ENCODE measurements at regions not wholly inside any gene's neighbourhood (a gene's known extent, or its start where the extent isn't known, plus 50 kb on each side); places are given as distances from the start of the nearest gene placed in this dataset.

DNA sequence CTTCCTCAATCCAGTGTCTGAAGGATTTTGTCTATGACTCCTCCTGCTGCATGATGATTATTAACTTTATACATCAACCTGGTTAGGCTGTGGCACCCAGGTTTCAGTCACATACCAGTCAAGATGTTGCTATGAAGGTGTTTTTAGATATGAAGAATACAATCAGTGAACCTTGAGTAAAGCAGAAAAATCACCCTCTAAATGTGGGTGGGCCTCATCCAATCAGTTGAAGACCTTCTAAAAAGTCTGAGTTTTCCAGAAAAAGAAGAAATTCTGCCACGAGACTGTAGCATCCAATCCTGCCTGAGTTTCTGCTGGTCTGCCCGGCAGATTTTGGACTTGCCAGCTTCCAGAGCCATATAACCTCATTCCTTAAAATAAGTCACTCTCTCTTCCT is 126.1 kb upstream of the FRMD4A start:
- Histone ChIP-seq H3K27me3 (ENCODE audit: control insufficient read depth, insufficient read depth, low read length) (no peaks in the 10 kb centered on the region), H3K27ac (ENCODE audit: low read depth in 2 of 2, low read length in 2 of 2) (no peak overlapping the region), H3K4me1 (ENCODE audit: control insufficient read depth in 2 of 3, insufficient read depth in 2 of 3, low read depth in 1 of 3, low read length in 3 of 3) (peaks cover 0 to 3% (median 0%) of the 10 kb centered on the region in 3 donors), H3K4me3 (ENCODE audit: low read length in 3 of 3) (no peak overlapping the region), H3K9me3 (ENCODE audit: control insufficient read depth in 2 of 3, insufficient read depth in 1 of 3, low read length in 3 of 3) (no peaks in the 10 kb centered on the region), H3K9ac (ENCODE audit: low read length in 3 of 3) (no peak overlapping the region), H3K36me3 (ENCODE audit: control insufficient read depth in 2 of 3, insufficient read depth in 3 of 3, low read length in 3 of 3) (no peaks in the 10 kb centered on the region)
- no peak for DNase-seq
- no peak for FAIRE-seq
- intact Hi-C loops (cut with DNase I): no loop called here
- TF ChIP-seq, protein P1, sequence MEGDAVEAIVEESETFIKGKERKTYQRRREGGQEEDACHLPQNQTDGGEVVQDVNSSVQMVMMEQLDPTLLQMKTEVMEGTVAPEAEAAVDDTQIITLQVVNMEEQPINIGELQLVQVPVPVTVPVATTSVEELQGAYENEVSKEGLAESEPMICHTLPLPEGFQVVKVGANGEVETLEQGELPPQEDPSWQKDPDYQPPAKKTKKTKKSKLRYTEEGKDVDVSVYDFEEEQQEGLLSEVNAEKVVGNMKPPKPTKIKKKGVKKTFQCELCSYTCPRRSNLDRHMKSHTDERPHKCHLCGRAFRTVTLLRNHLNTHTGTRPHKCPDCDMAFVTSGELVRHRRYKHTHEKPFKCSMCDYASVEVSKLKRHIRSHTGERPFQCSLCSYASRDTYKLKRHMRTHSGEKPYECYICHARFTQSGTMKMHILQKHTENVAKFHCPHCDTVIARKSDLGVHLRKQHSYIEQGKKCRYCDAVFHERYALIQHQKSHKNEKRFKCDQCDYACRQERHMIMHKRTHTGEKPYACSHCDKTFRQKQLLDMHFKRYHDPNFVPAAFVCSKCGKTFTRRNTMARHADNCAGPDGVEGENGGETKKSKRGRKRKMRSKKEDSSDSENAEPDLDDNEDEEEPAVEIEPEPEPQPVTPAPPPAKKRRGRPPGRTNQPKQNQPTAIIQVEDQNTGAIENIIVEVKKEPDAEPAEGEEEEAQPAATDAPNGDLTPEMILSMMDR (IDR thresholded peaks at IDR 0.05; ENCODE audit: borderline replicate concordance, extremely low read depth, insufficient read depth): no peak

DNA sequence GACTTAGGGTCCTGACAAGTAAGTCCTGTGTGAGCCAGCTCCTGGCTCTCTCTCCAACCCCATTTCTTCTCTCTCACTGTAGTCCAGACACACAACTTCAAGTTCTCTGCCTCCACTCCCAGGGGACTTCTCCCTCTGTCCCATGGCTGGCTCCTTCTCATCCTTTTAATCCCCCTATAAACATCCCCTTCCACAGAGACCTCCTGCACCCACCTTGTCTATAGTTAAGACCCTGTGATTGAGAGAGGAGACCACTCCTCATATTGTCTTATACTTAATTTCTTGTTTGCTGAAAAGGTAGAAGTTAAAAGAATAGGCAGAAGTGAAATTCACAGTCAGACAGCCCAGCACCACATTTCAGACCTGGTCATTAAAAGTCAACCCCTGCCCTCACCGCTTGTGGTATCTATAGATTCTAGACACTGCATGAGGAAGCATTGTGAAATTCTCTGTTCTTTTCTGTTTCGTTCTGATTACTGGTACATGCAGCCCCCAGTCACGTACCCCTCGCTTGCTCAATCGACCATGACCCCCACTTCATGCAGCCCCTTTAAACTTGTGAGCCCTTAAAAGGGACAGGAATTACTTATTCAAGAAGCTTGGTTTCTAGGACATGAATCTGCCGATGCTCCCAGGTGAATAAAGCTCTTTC is 125.6 kb upstream of the FRMD4A start:
- intact Hi-C loops (cut with DNase I): no loop called here
- no peak for FAIRE-seq

DNA sequence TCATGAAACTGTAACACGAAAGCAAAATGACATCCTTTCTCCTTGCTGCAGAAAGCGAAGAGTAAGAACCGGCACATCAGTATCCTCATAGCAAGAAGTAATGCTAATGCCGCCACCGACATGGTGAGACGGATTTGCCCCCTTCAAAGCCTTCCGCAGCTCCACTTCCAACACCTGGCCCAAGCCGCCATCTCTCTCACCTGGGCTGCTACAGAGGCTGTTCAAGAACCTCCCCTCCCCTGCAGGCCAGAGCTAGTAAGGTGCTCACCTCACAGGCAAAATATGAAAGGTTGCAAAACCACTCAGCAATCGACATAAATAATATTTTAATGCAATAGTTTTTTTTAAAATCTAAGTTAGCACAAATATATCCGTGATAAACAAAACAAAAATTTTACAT is 123.9 kb upstream of the FRMD4A start:
- intact Hi-C loops (cut with DNase I): no loop called here
- TF ChIP-seq, protein P1 (IDR thresholded peaks at IDR 0.05; ENCODE audit: borderline replicate concordance, extremely low read depth, insufficient read depth): no peak
- H3K27ac ChIP-seq (ENCODE audit: low read depth in 2 of 2, low read length in 2 of 2): no peak overlapping the region
- H3K4me1 ChIP-seq (ENCODE audit: control insufficient read depth in 2 of 3, insufficient read depth in 2 of 3, low read depth in 1 of 3, low read length in 3 of 3): no peaks in the 10 kb centered on the region
- H3K9ac ChIP-seq (ENCODE audit: low read length in 3 of 3): no peak overlapping the region
- H3K4me3 ChIP-seq (ENCODE audit: low read length in 3 of 3): no peak overlapping the region
- DNase-seq (no peak), FAIRE-seq (no peak)
- H3K9me3 ChIP-seq (ENCODE audit: control insufficient read depth in 2 of 3, insufficient read depth in 1 of 3, low read length in 3 of 3): peaks cover 0 to 1% (median 0%) of the 10 kb centered on the region in 3 donors
- no peaks in the 10 kb centered on the region for H3K27me3 ChIP-seq (ENCODE audit: control insufficient read depth, insufficient read depth, low read length)
- peaks cover 0 to under 1% (median 0%) of the 10 kb centered on the region in 3 donors for H3K36me3 ChIP-seq (ENCODE audit: control insufficient read depth in 2 of 3, insufficient read depth in 3 of 3, low read length in 3 of 3)

More for the DNA sequence above, 125.6 kb upstream of the FRMD4A start:
- no peak for DNase-seq
- no peaks in the 10 kb centered on the region for H3K9me3 ChIP-seq (ENCODE audit: control insufficient read depth in 2 of 3, insufficient read depth in 1 of 3, low read length in 3 of 3)
- H3K4me1 ChIP-seq (ENCODE audit: control insufficient read depth in 2 of 3, insufficient read depth in 2 of 3, low read depth in 1 of 3, low read length in 3 of 3): peaks cover 0 to 3% (median 0%) of the 10 kb centered on the region in 3 donors
- H3K27me3 ChIP-seq (ENCODE audit: control insufficient read depth, insufficient read depth, low read length): no peaks in the 10 kb centered on the region
- TF ChIP-seq, protein P1 (IDR thresholded peaks at IDR 0.05; ENCODE audit: borderline replicate concordance, extremely low read depth, insufficient read depth): no peak
- no peak overlapping the region for H3K27ac ChIP-seq (ENCODE audit: low read depth in 2 of 2, low read length in 2 of 2)
- H3K9ac ChIP-seq (ENCODE audit: low read length in 3 of 3): no peak overlapping the region
- no peaks in the 10 kb centered on the region for H3K36me3 ChIP-seq (ENCODE audit: control insufficient read depth in 2 of 3, insufficient read depth in 3 of 3, low read length in 3 of 3)
- no peak overlapping the region for H3K4me3 ChIP-seq (ENCODE audit: low read length in 3 of 3)

DNA sequence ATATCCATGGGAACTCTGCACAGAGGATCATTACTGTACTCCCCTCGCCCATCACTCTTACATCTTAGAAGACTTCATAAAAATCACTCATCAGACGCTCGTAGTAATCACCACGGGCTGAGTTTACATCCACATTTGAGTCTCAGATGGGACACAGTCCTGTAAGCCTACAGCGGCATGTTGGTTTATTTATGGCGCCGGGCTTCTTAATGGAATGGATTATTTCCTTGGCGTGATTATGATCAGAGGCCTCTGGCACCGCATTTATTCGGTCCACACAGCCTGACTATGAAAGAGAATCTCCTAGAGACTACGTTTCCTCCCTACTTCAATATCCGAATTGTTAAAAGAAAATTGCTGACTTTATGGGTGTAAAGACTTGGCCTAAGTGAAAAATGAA is 123.5 kb upstream of the FRMD4A start:
- no peak overlapping the region for H3K9ac ChIP-seq (ENCODE audit: low read length in 3 of 3)
- no peak for FAIRE-seq
- peaks cover 0 to 3% (median 0%) of the 10 kb centered on the region in 3 donors for H3K9me3 ChIP-seq (ENCODE audit: control insufficient read depth in 2 of 3, insufficient read depth in 1 of 3, low read length in 3 of 3)
- no peaks in the 10 kb centered on the region for H3K27me3 ChIP-seq (ENCODE audit: control insufficient read depth, insufficient read depth, low read length)
- H3K4me3 ChIP-seq (ENCODE audit: low read length in 3 of 3): no peak overlapping the region
- H3K36me3 ChIP-seq (ENCODE audit: control insufficient read depth in 2 of 3, insufficient read depth in 3 of 3, low read length in 3 of 3): peaks cover 0 to 3% (median 0%) of the 10 kb centered on the region in 3 donors
- TF ChIP-seq, protein P1 (IDR thresholded peaks at IDR 0.05; ENCODE audit: borderline replicate concordance, extremely low read depth, insufficient read depth): no peak
- intact Hi-C loops (cut with DNase I): no loop called here
- no peaks in the 10 kb centered on the region for H3K4me1 ChIP-seq (ENCODE audit: control insufficient read depth in 2 of 3, insufficient read depth in 2 of 3, low read depth in 1 of 3, low read length in 3 of 3)
- no peak for DNase-seq
- no peak overlapping the region for H3K27ac ChIP-seq (ENCODE audit: low read depth in 2 of 2, low read length in 2 of 2)
